GM06990 (cell line): ENCODE measurements at regions not wholly inside any gene's neighbourhood (a gene's known extent, or its start where the extent isn't known, plus 50 kb on each side); places are given as distances from the start of the nearest gene placed in this dataset.

Experiments
- DNase-seq: peaks from one replicate; pipeline ENCODE4 v3.0.0-alpha.2; 2011; ENCODE audit not compliant: insufficient read length; ENCODE audit errors: extremely low read depth
- H3K27me3 ChIP-seq: replicated peaks from 2 replicates; pipeline ENCODE4 v1.6.0; 2011; ENCODE audit warnings: low read length; ENCODE audit not compliant: control insufficient read depth, insufficient read depth
- H3K36me3 ChIP-seq: 2 replicates; pipeline ENCODE4 v1.5.1; 2011; ENCODE audit warnings: low read length; ENCODE audit not compliant: control insufficient read depth, insufficient read depth
- H3K4me3 ChIP-seq: replicated peaks from 2 replicates; pipeline ENCODE4 v1.5.1; 2011; ENCODE audit warnings: low read depth, mild to moderate bottlenecking, control low read depth, low read length
- CTCF ChIP-seq: IDR thresholded peaks from 2 replicates; pipeline ENCODE4 v1.5.1; 2011; ENCODE audit warnings: low read length, control low read depth, mild to moderate bottlenecking, inconsistent platforms; ENCODE audit not compliant: insufficient read depth, poor library complexity, severe bottlenecking

- H3K27me3 ChIP-seq = no peaks in the 10 kb centered on the region
- DNase-seq = no peak
- no peak overlapping the region for H3K4me3 ChIP-seq
- no peaks in the 10 kb centered on the region for H3K36me3 ChIP-seq
- no peak for TF ChIP-seq CTCF
Measured at GRCh38 chr2:199163613-199164458, 293.9 kb downstream of the SATB2 start.

- no peak for TF ChIP-seq CTCF
- H3K36me3 ChIP-seq = no peaks in the 10 kb centered on the region
- H3K27me3 ChIP-seq = no peaks in the 10 kb centered on the region
- no peak overlapping the region for H3K4me3 ChIP-seq
- DNase-seq = no peak
Measured at GRCh38 chr2:199160677-199161465, 296.9 kb downstream of the SATB2 start.

- TF ChIP-seq CTCF = no peak
- DNase-seq = no peak
- H3K27me3 ChIP-seq = no peaks in the 10 kb centered on the region
- H3K36me3 ChIP-seq = no peaks in the 10 kb centered on the region
- H3K4me3 ChIP-seq = no peak overlapping the region
Measured at GRCh38 chr2:199160081-199160480, 297.7 kb downstream of the SATB2 start.

GRCh38 chr2:199148076-199148845 lies 309.5 kb downstream of the SATB2 start:
- Histone ChIP-seq H3K36me3 (no peaks in the 10 kb centered on the region), H3K27me3 (no peaks in the 10 kb centered on the region), H3K4me3 (no peak overlapping the region)
- TF ChIP-seq CTCF = no peak
- no peak for DNase-seq

GRCh38 chr2:199147216-199147615 lies 310.5 kb downstream of the SATB2 start:
- Histone ChIP-seq H3K27me3 (no peaks in the 10 kb centered on the region), H3K4me3 (no peak overlapping the region), H3K36me3 (no peaks in the 10 kb centered on the region)
- no peak for TF ChIP-seq CTCF
- DNase-seq = no peak
